ENCODE measurements at regions not wholly inside any gene's neighbourhood (a gene's known extent, or its start where the extent isn't known, plus 50 kb on each side); places are given as distances from the start of the nearest gene placed in this dataset.
"Not testable (repeated sequence)": the region's sequence is repeated elsewhere in the genome, so short reads cannot be mapped to it uniquely, and the experiment has no call there.

DNA sequence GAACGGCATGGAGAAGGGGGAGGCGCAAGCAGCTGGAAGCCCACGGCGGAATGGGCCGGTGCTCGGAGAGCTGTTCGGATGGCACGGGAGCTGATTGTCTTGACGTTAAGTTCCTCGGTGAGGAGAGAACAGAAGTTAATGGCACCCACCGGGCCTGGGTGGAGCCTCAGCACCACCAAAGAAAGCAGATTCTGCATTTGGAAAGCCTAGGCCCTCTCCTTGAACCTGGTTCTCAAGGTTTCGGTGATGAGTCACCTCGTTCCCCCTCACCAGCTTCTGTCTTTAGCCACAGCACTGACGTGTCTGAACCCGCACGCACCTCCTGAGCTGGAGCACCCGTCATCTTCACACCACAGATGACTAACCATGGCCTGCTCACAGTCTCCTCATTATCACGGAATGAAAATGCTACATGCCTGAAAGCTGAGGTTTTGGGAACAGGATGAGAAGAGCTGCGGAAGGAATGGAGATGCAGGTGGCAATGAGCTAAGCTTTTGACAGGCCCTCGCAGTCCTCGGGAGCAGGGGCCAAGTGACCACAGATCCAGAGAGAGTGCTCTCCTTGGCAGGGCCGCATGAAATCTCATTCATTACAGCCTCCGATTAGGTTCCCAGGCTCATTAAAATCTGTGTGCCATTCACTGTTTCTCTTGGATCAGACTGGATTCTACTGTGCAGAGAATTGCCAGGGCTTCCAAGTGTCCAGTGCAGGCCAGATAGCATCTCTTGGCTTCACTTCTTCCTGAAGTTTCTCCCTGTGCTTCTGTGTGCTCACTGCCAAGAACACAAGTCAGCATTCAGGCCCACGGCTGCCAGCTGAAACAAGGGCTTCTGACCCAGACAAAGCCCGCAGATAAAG is 96.3 kb upstream of the DLG1 start:
- Histone ChIP-seq H3F3A (ENCODE audit: control insufficient read depth, insufficient read depth) (no peaks in the 10 kb centered on the region), H3K4me2 (ENCODE audit: low read length) (no peak overlapping the region), H3K79me2 (ENCODE audit: control insufficient read depth, low read length) (no peaks in the 10 kb centered on the region), H3K36me3 (ENCODE audit: control insufficient read depth, low read length) (no peaks in the 10 kb centered on the region), H3K27ac (ENCODE audit: low read depth, low read length) (no peak overlapping the region), H3K4me1 (ENCODE audit: control insufficient read depth, low read length) (no peaks in the 10 kb centered on the region), H3K27me3 (ENCODE audit: control insufficient read depth, low read length) (0 out of 2 replicates have a peak, but pooled peaks cover 3% of the 10 kb centered on the region), H3K9me2 (replicated peaks; ENCODE audit: control insufficient read depth, low read length) (no peaks in the 10 kb centered on the region), H3K9me3 (ENCODE audit: control insufficient read depth, insufficient read depth, low read length) (no peaks in the 10 kb centered on the region), H4K20me1 (ENCODE audit: control insufficient read depth, insufficient read depth, low read depth, low read length) (no peaks in the 10 kb centered on the region), H3K4me3 (ENCODE audit: low read length) (no peak overlapping the region)
- TF ChIP-seq CTCF (IDR thresholded peaks at IDR 0.05; ENCODE audit: low read depth, low read length, poor library complexity, severe bottlenecking) (no peak), EZH2phosphoT487 (IDR thresholded peaks at IDR 0.05; ENCODE audit: borderline replicate concordance, low read length) (no peak)

DNA sequence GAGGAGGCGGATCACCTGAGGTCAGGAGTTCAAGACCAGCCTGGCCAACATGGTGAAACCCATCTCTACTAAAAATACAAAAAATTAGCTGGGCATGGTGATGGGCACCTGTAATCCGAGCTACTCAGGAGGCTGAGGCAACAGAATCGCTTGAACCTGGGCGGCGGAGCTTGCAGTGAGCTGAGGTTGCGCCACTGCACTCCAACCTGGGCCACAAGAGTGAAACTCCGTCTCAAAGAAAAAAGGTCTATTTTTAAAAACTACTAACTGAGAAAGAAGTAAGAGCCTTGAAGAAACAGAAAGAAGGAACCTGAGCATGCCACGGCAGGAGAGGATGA is 95.7 kb upstream of the DLG1 start:
- H3K9me3 ChIP-seq (ENCODE audit: control insufficient read depth, insufficient read depth, low read length); H3K4me1 ChIP-seq (ENCODE audit: control insufficient read depth, low read length); H3K27ac ChIP-seq (ENCODE audit: low read depth, low read length); H3K36me3 ChIP-seq (ENCODE audit: control insufficient read depth, low read length); H3K4me2 ChIP-seq (ENCODE audit: low read length); H4K20me1 ChIP-seq (ENCODE audit: control insufficient read depth, insufficient read depth, low read depth, low read length); H3K27me3 ChIP-seq (ENCODE audit: control insufficient read depth, low read length); H3K9me2 ChIP-seq (replicated peaks; ENCODE audit: control insufficient read depth, low read length); H3K79me2 ChIP-seq (ENCODE audit: control insufficient read depth, low read length); H3K4me3 ChIP-seq (ENCODE audit: low read length); H3F3A ChIP-seq (ENCODE audit: control insufficient read depth, insufficient read depth): not testable (repeated sequence)

- Histone ChIP-seq H3K4me3 (ENCODE audit: low read length) (no peak overlapping the region), H3K27ac (ENCODE audit: low read depth, low read length) (no peak overlapping the region), H3K4me2 (ENCODE audit: low read length) (no peak overlapping the region), H3F3A (ENCODE audit: control insufficient read depth, insufficient read depth) (no peaks in the 10 kb centered on the region), H3K79me2 (ENCODE audit: control insufficient read depth, low read length) (no peaks in the 10 kb centered on the region), H3K9me3 (ENCODE audit: control insufficient read depth, insufficient read depth, low read length) (no peaks in the 10 kb centered on the region), H3K4me1 (ENCODE audit: control insufficient read depth, low read length) (no peaks in the 10 kb centered on the region), H4K20me1 (ENCODE audit: control insufficient read depth, insufficient read depth, low read depth, low read length) (no peaks in the 10 kb centered on the region), H3K27me3 (ENCODE audit: control insufficient read depth, low read length) (0 out of 2 replicates have a peak, but pooled peaks cover 3% of the 10 kb centered on the region), H3K9me2 (replicated peaks; ENCODE audit: control insufficient read depth, low read length) (no peaks in the 10 kb centered on the region), H3K36me3 (ENCODE audit: control insufficient read depth, low read length) (no peaks in the 10 kb centered on the region)
- TF ChIP-seq EZH2phosphoT487 (IDR thresholded peaks at IDR 0.05; ENCODE audit: borderline replicate concordance, low read length) = no peak
- no peak for TF ChIP-seq CTCF (IDR thresholded peaks at IDR 0.05; ENCODE audit: low read depth, low read length, poor library complexity, severe bottlenecking)
Measured at GRCh38 chr3:197393711-197394110, 95.3 kb upstream of the DLG1 start.

DNA sequence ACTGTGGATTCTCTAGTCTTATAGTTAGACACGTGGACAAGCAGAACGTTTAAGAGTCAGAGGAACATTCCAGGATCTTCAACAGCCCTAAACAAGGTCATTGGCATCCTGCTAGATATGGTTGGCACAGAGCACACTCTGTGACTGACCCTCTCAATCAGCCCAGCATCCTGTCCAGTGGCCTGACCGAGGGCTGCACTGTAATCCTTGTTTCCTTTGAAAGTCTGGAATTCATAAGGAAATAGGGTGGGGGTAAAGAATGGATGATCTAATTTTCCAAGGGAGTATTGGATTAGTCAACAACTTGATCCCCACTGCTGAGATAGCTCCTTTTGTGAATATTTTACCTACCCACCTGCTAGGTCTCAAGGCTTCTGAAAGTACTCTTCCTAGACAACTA is 94.5 kb upstream of the DLG1 start:
- Histone ChIP-seq H4K20me1 (ENCODE audit: control insufficient read depth, insufficient read depth, low read depth, low read length) (no peaks in the 10 kb centered on the region), H3K9me2 (replicated peaks; ENCODE audit: control insufficient read depth, low read length) (no peaks in the 10 kb centered on the region), H3K9me3 (ENCODE audit: control insufficient read depth, insufficient read depth, low read length) (no peaks in the 10 kb centered on the region), H3F3A (ENCODE audit: control insufficient read depth, insufficient read depth) (no peaks in the 10 kb centered on the region), H3K36me3 (ENCODE audit: control insufficient read depth, low read length) (no peaks in the 10 kb centered on the region), H3K79me2 (ENCODE audit: control insufficient read depth, low read length) (no peaks in the 10 kb centered on the region), H3K4me2 (ENCODE audit: low read length) (no peak overlapping the region), H3K4me3 (ENCODE audit: low read length) (no peak overlapping the region), H3K4me1 (ENCODE audit: control insufficient read depth, low read length) (no peaks in the 10 kb centered on the region), H3K27ac (ENCODE audit: low read depth, low read length) (no peak overlapping the region), H3K27me3 (ENCODE audit: control insufficient read depth, low read length) (0 out of 2 replicates have a peak, but pooled peaks cover 3% of the 10 kb centered on the region)
- TF ChIP-seq EZH2phosphoT487 (IDR thresholded peaks at IDR 0.05; ENCODE audit: borderline replicate concordance, low read length) (no peak), CTCF (IDR thresholded peaks at IDR 0.05; ENCODE audit: low read depth, low read length, poor library complexity, severe bottlenecking) (no peak)
